NB4 (cell line): ENCODE measurements at regions not wholly inside any gene's neighbourhood (a gene's known extent, or its start where the extent isn't known, plus 50 kb on each side); places are given as distances from the start of the nearest gene placed in this dataset.
A peak's percentile ranks its signal among the peaks of the same experiment; 100 is the strongest.

Experiments used
- DNase-seq: peaks from one replicate; pipeline ENCODE4 v3.0.0; 2010; ENCODE audit warnings: low read depth
- H3K4me3 ChIP-seq: one replicate; pipeline ENCODE4 v1.5.1; 2011; ENCODE audit warnings: mild to moderate bottlenecking, low read depth, low read length, moderate library complexity
- MYC ChIP-seq: IDR thresholded peaks from 2 replicates; pipeline ENCODE4 v1.6.1; 2011; ENCODE audit warnings: low read depth, low read length
- POLR2A ChIP-seq: IDR thresholded peaks from 2 replicates; pipeline ENCODE4 v1.6.1; 2011; ENCODE audit warnings: mild to moderate bottlenecking; ENCODE audit not compliant: insufficient read length; ENCODE audit errors: extremely low read depth
- TF ChIP-seq, protein P1 (sequence below): IDR thresholded peaks from one replicate; pipeline ENCODE4 v1.5.1; 2012; ENCODE audit warnings: low read depth, low read length
- TF ChIP-seq, protein P2 (sequence below): IDR thresholded peaks from 2 replicates; pipeline ENCODE4 v1.6.1; 2011; ENCODE audit warnings: low read depth, low read length

DNA sequence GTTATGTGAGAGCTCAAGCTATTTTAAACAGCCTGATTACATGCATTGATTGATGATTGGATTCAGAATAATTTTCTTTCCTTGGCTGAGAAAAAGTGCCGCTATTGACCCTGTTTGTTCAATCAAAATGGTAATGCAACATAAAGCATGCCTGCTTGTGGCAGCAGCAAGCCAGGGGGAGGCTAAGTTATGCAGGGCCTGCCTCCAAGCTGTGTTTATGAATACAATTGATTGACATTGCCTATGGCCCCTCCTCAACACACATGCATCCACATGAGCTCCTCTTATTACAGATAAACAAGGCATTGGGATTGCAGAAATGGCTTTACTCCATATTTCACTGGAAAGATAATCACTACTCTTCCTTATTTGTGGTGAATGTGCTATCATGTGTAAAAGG lies 395.6 kb downstream of the TDRD15 start:
- DNase-seq = no peak
- H3K4me3 ChIP-seq = no peak overlapping the region
- TF ChIP-seq, protein P1, sequence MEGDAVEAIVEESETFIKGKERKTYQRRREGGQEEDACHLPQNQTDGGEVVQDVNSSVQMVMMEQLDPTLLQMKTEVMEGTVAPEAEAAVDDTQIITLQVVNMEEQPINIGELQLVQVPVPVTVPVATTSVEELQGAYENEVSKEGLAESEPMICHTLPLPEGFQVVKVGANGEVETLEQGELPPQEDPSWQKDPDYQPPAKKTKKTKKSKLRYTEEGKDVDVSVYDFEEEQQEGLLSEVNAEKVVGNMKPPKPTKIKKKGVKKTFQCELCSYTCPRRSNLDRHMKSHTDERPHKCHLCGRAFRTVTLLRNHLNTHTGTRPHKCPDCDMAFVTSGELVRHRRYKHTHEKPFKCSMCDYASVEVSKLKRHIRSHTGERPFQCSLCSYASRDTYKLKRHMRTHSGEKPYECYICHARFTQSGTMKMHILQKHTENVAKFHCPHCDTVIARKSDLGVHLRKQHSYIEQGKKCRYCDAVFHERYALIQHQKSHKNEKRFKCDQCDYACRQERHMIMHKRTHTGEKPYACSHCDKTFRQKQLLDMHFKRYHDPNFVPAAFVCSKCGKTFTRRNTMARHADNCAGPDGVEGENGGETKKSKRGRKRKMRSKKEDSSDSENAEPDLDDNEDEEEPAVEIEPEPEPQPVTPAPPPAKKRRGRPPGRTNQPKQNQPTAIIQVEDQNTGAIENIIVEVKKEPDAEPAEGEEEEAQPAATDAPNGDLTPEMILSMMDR = no peak
- no peak for TF ChIP-seq POLR2A
- TF ChIP-seq MYC = no peak
- TF ChIP-seq, protein P2, sequence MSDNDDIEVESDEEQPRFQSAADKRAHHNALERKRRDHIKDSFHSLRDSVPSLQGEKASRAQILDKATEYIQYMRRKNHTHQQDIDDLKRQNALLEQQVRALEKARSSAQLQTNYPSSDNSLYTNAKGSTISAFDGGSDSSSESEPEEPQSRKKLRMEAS = no peak

- H3K4me3 ChIP-seq = no peak overlapping the region
- TF ChIP-seq, protein P1 = no peak
- TF ChIP-seq, protein P2 = no peak
- TF ChIP-seq POLR2A (no peak), MYC (no peak)
- no peak for DNase-seq
Observed at GRCh38 chr2:21519821-21520220, 396.1 kb downstream of the TDRD15 start.

DNA sequence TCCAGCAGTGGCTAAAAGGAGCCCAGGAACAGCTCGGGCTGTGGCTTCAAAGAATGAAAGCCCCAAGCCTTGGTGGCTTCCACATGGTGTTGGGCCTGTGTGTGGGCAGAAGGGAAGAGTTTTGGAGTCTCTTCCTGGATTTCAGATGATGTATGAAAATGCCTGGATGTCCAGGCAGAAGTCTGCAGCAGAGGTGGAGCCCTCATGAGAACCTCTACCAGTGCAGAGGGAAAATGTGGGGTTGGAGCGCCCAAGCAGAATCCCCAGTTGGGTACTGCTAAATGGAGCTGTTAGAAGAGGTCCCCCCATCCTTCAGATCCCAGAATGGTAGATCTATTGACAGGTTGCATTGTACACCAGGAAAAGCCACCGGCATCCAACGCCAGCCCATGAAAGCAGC lies 412.1 kb downstream of the TDRD15 start:
- no peak for TF ChIP-seq MYC
- TF ChIP-seq POLR2A = no peak
- TF ChIP-seq, protein P2 = no peak
- TF ChIP-seq, protein P1 = no peak
- H3K4me3 ChIP-seq = no peak overlapping the region
- DNase-seq = peak; percentile 4

GRCh38 chr2:21539685-21540084 lies 415.9 kb downstream of the TDRD15 start:
- no peak for DNase-seq
- TF ChIP-seq, protein P1 = no peak
- no peak for TF ChIP-seq POLR2A
- no peak for TF ChIP-seq MYC
- TF ChIP-seq, protein P2 = no peak
- no peak overlapping the region for H3K4me3 ChIP-seq

- TF ChIP-seq, protein P2 = no peak
- TF ChIP-seq, protein P1 = no peak
- DNase-seq = no peak
- H3K4me3 ChIP-seq = no peak overlapping the region
Observed at GRCh38 chr2:21543630-21544029, 419.9 kb downstream of the TDRD15 start.

- no peak for DNase-seq
- no peak for TF ChIP-seq POLR2A
- TF ChIP-seq, protein P1 = no peak
- TF ChIP-seq, protein P2 = no peak
- no peak for TF ChIP-seq MYC
- no peak overlapping the region for H3K4me3 ChIP-seq
Observed at GRCh38 chr2:21544392-21544791, 420.6 kb downstream of the TDRD15 start.
